OCI-LY7 (cell line): ENCODE measurements at regions not wholly inside any gene's neighbourhood (a gene's known extent, or its start where the extent isn't known, plus 50 kb on each side); places are given as distances from the start of the nearest gene placed in this dataset.

ENCODE experiments used
- BruUV-seq: library from RNA; stranded (reverse); fragments of 400-500 nt; replicated peaks from 2 replicates; lab custom pipeline; 2021; lab: Mats Ljungman, UMichigan
- CTCF ChIA-PET: fragments of 300-600 bp; sonication (Branson Sonifier 250); formaldehyde crosslinking; loops from one replicate; lab custom pipeline; 2022; ENCODE audit warnings: antibody characterized with exemption; ENCODE audit not compliant: unreplicated experiment; lab: Charles Lee
- POLR2A ChIA-PET: fragments of 300-600 bp; sonication (Branson Sonifier 250); formaldehyde crosslinking; loops from one replicate; lab custom pipeline; 2022; ENCODE audit warnings: antibody characterized with exemption; lab: Charles Lee
- DNase-seq: peaks from one replicate; pipeline ENCODE4 v3.0.0-alpha.2; 2015; ENCODE audit warnings: low spot score
- H2AFZ ChIP-seq: fragments of 200-600 bp; sonication (generic), shearing (Covaris generic); 2 replicates; pipeline ENCODE4 v1.6.1; 2014; ENCODE audit warnings: mild to moderate bottlenecking, antibody characterized with exemption, low read length, moderate library complexity
- H3K27ac ChIP-seq: fragments of 200-600 bp; sonication (generic); 2 replicates; pipeline ENCODE4 v1.5.1; 2014; ENCODE audit warnings: mixed run types, low read depth, mild to moderate bottlenecking, moderate library complexity, low read length, inconsistent platforms; ENCODE audit not compliant: poor library complexity, severe bottlenecking
- H3K36me3 ChIP-seq: fragments of 200-600 bp; sonication (generic); 2 replicates; pipeline ENCODE4 v1.6.1; 2014; ENCODE audit warnings: mild to moderate bottlenecking, antibody characterized with exemption, low read length, moderate library complexity, mixed read lengths; ENCODE audit not compliant: insufficient read depth
- H3K4me1 ChIP-seq: fragments of 200-600 bp; sonication (generic); 2 replicates; pipeline ENCODE4 v1.5.1; 2014; ENCODE audit warnings: mild to moderate bottlenecking, low read length; ENCODE audit not compliant: insufficient read depth, poor library complexity, severe bottlenecking
- H3K4me2 ChIP-seq: fragments of 200-600 bp; sonication (generic); 2 replicates; pipeline ENCODE4 v1.6.1; 2014; ENCODE audit warnings: mild to moderate bottlenecking, low read length
- H3K4me3 ChIP-seq: fragments of 200-600 bp; sonication (generic); 2 replicates; pipeline ENCODE4 v1.5.1; 2014; ENCODE audit warnings: mild to moderate bottlenecking, low read depth, low read length; ENCODE audit not compliant: poor library complexity, severe bottlenecking
- H3K79me2 ChIP-seq: fragments of 200-600 bp; sonication (generic); 2 replicates; pipeline ENCODE4 v1.6.1; 2016; ENCODE audit warnings: low read depth, mild to moderate bottlenecking, low read length, moderate library complexity, mixed read lengths; ENCODE audit not compliant: insufficient read depth
- H3K9me2 ChIP-seq: fragments of 200-600 bp; sonication (generic); 2 replicates; pipeline ENCODE4 v1.6.1; 2016; ENCODE audit warnings: mild to moderate bottlenecking, low read length, mixed read lengths; ENCODE audit not compliant: insufficient read depth
- H3K9me3 ChIP-seq: fragments of 200-600 bp; sonication (generic); 2 replicates; pipeline ENCODE4 v1.6.1; 2014; ENCODE audit warnings: mild to moderate bottlenecking, mixed run types, low read length, mixed read lengths
- H4K20me1 ChIP-seq: fragments of 200-600 bp; sonication (generic); 2 replicates; pipeline ENCODE4 v1.6.1; 2014; ENCODE audit warnings: mild to moderate bottlenecking, antibody characterized with exemption, low read length, moderate library complexity, mixed read lengths; ENCODE audit not compliant: insufficient read depth
- EZH2phosphoT487 ChIP-seq: fragments of 200-600 bp; sonication (generic); IDR thresholded peaks from 2 replicates; pipeline ENCODE4 v1.6.1; 2018; ENCODE audit warnings: low read depth, borderline replicate concordance, mild to moderate bottlenecking, mixed run types, antibody characterized with exemption, low read length, moderate library complexity, mixed read lengths
- intact Hi-C: fragments of 100-400 bp; cut with micrococcal nuclease; formaldehyde crosslinking; loops from one replicate; pipeline ENCODE4 v1.10.0; 2022; ENCODE audit not compliant: unreplicated experiment
- TF ChIP-seq, protein P1 (sequence below): fragments of 200-600 bp; sonication (generic); conservative IDR thresholded peaks from 2 replicates; pipeline ENCODE4 v1.5.1; 2014; ENCODE audit warnings: mild to moderate bottlenecking, antibody characterized with exemption, low read length, moderate library complexity, mixed read lengths

- H3K79me2 ChIP-seq, result no peaks in the 10 kb centered on the region
- H3K4me2 ChIP-seq, result no peak overlapping the region
- no peak overlapping the region for H3K27ac ChIP-seq
- no peak for DNase-seq
- no peaks in the 10 kb centered on the region for H3K36me3 ChIP-seq
- ChIA-PET POLR2A (interaction anchor here (0.9 kb wide), 1 partner anchor 33 kb away, joined by 3 read pairs; no protein-coding TSS in a partner anchor), CTCF (no interaction called here)
- no peak overlapping the region for H3K4me3 ChIP-seq
- H4K20me1 ChIP-seq, result no peaks in the 10 kb centered on the region
- no peaks in the 10 kb centered on the region for H3K9me3 ChIP-seq
- no peak for TF ChIP-seq EZH2phosphoT487
- TF ChIP-seq, protein P1, sequence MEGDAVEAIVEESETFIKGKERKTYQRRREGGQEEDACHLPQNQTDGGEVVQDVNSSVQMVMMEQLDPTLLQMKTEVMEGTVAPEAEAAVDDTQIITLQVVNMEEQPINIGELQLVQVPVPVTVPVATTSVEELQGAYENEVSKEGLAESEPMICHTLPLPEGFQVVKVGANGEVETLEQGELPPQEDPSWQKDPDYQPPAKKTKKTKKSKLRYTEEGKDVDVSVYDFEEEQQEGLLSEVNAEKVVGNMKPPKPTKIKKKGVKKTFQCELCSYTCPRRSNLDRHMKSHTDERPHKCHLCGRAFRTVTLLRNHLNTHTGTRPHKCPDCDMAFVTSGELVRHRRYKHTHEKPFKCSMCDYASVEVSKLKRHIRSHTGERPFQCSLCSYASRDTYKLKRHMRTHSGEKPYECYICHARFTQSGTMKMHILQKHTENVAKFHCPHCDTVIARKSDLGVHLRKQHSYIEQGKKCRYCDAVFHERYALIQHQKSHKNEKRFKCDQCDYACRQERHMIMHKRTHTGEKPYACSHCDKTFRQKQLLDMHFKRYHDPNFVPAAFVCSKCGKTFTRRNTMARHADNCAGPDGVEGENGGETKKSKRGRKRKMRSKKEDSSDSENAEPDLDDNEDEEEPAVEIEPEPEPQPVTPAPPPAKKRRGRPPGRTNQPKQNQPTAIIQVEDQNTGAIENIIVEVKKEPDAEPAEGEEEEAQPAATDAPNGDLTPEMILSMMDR, result no peak
- no TSS peak for BruUV-seq
- H3K9me2 ChIP-seq, result no peaks in the 10 kb centered on the region
- H2AFZ ChIP-seq, result no peak overlapping the region
- no peaks in the 10 kb centered on the region for H3K4me1 ChIP-seq
- intact Hi-C loops, result no loop called here
Measured at GRCh38 chr13:76522083-76522755, 364.0 kb downstream of the KCTD12 start.

DNA sequence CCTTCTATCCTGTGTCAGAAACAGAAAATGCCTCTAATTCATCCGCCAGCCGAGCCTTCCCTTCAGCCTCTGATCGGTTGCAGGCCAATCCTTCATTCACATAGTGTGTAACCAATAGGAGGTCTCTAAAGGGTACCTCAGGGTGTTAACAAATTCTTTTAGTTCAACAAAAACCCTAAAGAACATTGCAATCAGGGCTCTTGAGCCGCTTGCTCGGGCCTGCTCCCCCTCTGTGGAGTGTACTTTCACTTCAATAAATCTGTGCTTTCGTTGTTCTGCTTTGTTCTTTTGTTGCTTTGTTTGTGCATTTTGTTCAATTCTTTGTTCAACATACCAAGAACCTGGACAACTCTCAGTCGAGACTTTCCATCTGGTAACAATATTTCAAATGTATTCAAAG lies 366.5 kb downstream of the KCTD12 start:
- Histone ChIP-seq H3K36me3 (no peaks in the 10 kb centered on the region), H3K4me2 (no peak overlapping the region), H3K9me3 (no peaks in the 10 kb centered on the region), H3K79me2 (no peaks in the 10 kb centered on the region), H3K4me1 (no peaks in the 10 kb centered on the region), H3K27ac (no peak overlapping the region), H3K4me3 (no peak overlapping the region), H4K20me1 (no peaks in the 10 kb centered on the region), H2AFZ (no peak overlapping the region), H3K9me2 (no peaks in the 10 kb centered on the region)
- ChIA-PET CTCF (no interaction called here), POLR2A (no interaction called here)
- no TSS peak for BruUV-seq
- intact Hi-C loops, result no loop called here
- no peak for DNase-seq
- no peak for TF ChIP-seq EZH2phosphoT487
- TF ChIP-seq, protein P1, result no peak

DNA sequence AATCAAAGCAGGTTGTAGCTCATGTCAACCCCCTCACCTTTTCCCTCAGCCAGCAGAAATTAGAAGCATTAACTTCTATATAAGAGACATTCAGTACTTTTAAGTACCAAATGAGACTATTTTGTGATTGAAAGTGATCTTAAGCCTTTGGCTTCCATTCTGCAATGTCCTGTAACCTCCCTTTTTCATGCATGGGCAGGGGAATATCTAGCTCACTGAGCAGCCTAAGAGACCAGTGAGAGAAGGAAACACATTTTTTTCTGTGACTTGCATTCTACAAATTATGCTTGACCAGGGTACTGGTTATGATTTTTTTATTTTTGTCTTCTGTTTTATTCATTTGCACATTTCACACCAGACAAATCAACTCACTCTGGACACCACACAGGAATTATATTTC lies 369.6 kb downstream of the KCTD12 start:
- Histone ChIP-seq H3K36me3 (no peaks in the 10 kb centered on the region), H3K4me3 (no peak overlapping the region), H3K4me2 (no peak overlapping the region), H2AFZ (no peak overlapping the region), H3K9me2 (no peaks in the 10 kb centered on the region), H4K20me1 (no peaks in the 10 kb centered on the region), H3K27ac (no peak overlapping the region), H3K79me2 (no peaks in the 10 kb centered on the region), H3K9me3 (no peaks in the 10 kb centered on the region), H3K4me1 (no peaks in the 10 kb centered on the region)
- POLR2A ChIA-PET, result interaction anchor here (0.6 kb wide), 1 partner anchor 14 kb away, joined by 3 read pairs; no protein-coding TSS in a partner anchor
- intact Hi-C loops, result no loop called here
- no peak for DNase-seq
- TF ChIP-seq, protein P1, result no peak
- no peak for TF ChIP-seq EZH2phosphoT487
- CTCF ChIA-PET, result no interaction called here
- BruUV-seq, result no TSS peak
